Esophagus squamous epithelium (tissue), 4 donors: ENCODE measurements at regions not wholly inside any gene's neighbourhood (a gene's known extent, or its start where the extent isn't known, plus 50 kb on each side); places are given as distances from the start of the nearest gene placed in this dataset.

Experiments used
- POLR2A ChIP-seq, 4 donors: fragments of 450-650 bp; IDR thresholded peaks; one replicate each; pipeline ENCODE4 v1.6.1; 2017; ENCODE audit warnings: antibody characterized with exemption in 4 of 4, mild to moderate bottlenecking in 4 of 4, moderate library complexity in 3 of 4
- TF ChIP-seq, protein P1 (sequence below), 6 experiments: fragments of 450-650 bp in 4 of 6; fragments of 200-600 bp in 2 of 6; sonication (generic) in 2 of 6; IDR thresholded peaks; one replicate each; pipeline ENCODE4 v1.5.1; 2016 to 2019; ENCODE audit warnings: antibody characterized with exemption in 6 of 6, mild to moderate bottlenecking in 4 of 6, moderate library complexity in 4 of 6

DNA sequence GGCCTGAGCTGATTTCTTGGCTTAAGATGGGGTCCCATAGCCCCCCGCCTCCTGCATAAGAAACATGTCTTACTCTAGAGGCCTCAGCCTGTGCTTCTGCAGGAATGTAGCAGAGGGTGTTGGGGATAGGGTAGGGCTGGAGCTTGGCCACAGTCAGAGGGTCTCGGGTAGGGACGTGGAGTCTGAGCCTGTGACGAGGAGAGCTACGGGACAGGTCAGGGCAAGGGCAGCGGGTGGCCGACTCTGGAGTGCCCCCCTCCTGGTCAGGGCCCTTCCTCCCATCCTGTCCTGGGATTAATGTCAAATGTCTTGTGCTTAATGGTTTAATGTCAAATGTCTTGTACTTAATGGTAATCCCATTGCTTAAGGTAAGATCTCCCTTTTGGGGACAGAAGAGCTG, 130.4 kb downstream of the GLI2 start:
- TF ChIP-seq, protein P1, sequence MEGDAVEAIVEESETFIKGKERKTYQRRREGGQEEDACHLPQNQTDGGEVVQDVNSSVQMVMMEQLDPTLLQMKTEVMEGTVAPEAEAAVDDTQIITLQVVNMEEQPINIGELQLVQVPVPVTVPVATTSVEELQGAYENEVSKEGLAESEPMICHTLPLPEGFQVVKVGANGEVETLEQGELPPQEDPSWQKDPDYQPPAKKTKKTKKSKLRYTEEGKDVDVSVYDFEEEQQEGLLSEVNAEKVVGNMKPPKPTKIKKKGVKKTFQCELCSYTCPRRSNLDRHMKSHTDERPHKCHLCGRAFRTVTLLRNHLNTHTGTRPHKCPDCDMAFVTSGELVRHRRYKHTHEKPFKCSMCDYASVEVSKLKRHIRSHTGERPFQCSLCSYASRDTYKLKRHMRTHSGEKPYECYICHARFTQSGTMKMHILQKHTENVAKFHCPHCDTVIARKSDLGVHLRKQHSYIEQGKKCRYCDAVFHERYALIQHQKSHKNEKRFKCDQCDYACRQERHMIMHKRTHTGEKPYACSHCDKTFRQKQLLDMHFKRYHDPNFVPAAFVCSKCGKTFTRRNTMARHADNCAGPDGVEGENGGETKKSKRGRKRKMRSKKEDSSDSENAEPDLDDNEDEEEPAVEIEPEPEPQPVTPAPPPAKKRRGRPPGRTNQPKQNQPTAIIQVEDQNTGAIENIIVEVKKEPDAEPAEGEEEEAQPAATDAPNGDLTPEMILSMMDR (IDR thresholded peaks at IDR 0.05), result no peak
- TF ChIP-seq POLR2A (IDR thresholded peaks at IDR 0.05), result no peak
